H1 (cell line): ENCODE measurements at regions not wholly inside any gene's neighbourhood (a gene's known extent, or its start where the extent isn't known, plus 50 kb on each side); places are given as distances from the start of the nearest gene placed in this dataset.
"Not testable (repeated sequence)": the region's sequence is repeated elsewhere in the genome, so short reads cannot be mapped to it uniquely, and the experiment has no call there.

Source experiments
- CTCF ChIA-PET: fragments of 300-600 bp; sonication (Branson Sonifier 250); formaldehyde crosslinking; loops from one replicate; lab custom pipeline; 2021; ENCODE audit not compliant: partially characterized antibody; lab: Charles Lee
- POLR2A ChIA-PET: fragments of 300-600 bp; sonication (Branson Sonifier 250); formaldehyde crosslinking; loops from one replicate; lab custom pipeline; 2021; ENCODE audit warnings: inconsistent platforms; ENCODE audit not compliant: partially characterized antibody; lab: Charles Lee
- DNase-seq, 2 experiments: peaks; one replicate each; pipeline versions ENCODE4 v3.0.0 to v3.0.0-alpha.2; 2010 to 2022; ENCODE audit warnings: low spot score in 2 of 2, low read depth in 1 of 2, mixed read lengths in 1 of 2
- FAIRE-seq: peaks from 2 replicates; lab custom pipeline; 2011; peaks lifted over from hg19 to GRCh38; lab: Jason Lieb, UNC
- H2AFZ ChIP-seq: 2 replicates; pipeline ENCODE4 v1.8.1; 2012; ENCODE audit warnings: low read length, inconsistent platforms
- H2AK5ac ChIP-seq: 2 replicates; pipeline ENCODE4 v1.6.1; 2013; ENCODE audit warnings: low read depth, low read length
- H2BK120ac ChIP-seq: replicated peaks from 2 replicates; pipeline ENCODE3; 2013; ENCODE audit warnings: low read depth, low read length, inconsistent platforms
- H2BK12ac ChIP-seq: 2 replicates; pipeline ENCODE4 v1.6.1; 2013; ENCODE audit warnings: low read depth, low read length
- H2BK15ac ChIP-seq: 2 replicates; pipeline ENCODE4 v1.6.1; 2013; ENCODE audit warnings: low read length
- H2BK20ac ChIP-seq: 2 replicates; pipeline ENCODE4 v1.6.1; 2013; ENCODE audit warnings: low read length
- H2BK5ac ChIP-seq: 2 replicates; pipeline ENCODE4 v1.6.1; 2013; ENCODE audit warnings: low read depth, low read length
- H3K14ac ChIP-seq: 2 replicates; pipeline ENCODE4 v1.6.1; 2013; ENCODE audit warnings: inconsistent platforms; ENCODE audit not compliant: insufficient read length
- H3K18ac ChIP-seq: 2 replicates; pipeline ENCODE4 v1.6.1; 2013; ENCODE audit warnings: low read length; ENCODE audit errors: extremely low read depth
- H3K23ac ChIP-seq: 2 replicates; pipeline ENCODE4 v1.6.1; 2013; ENCODE audit warnings: inconsistent platforms; ENCODE audit not compliant: insufficient read length
- H3K23me2 ChIP-seq: 2 replicates; pipeline ENCODE4 v1.6.1; 2013; ENCODE audit warnings: low read depth, low read length
- H3K27ac ChIP-seq: 2 replicates; pipeline ENCODE4 v1.6.1; 2011; ENCODE audit warnings: low read depth, low read length, inconsistent platforms
- H3K27me3 ChIP-seq, 4 experiments: replicated peaks in 1 of 4; 1 replicate in 1 of 4; 2 replicates in 3 of 4; pipeline versions ENCODE4 v1.6.1 to v1.8.1; 2011 to 2013; ENCODE audit warnings: low read length in 3 of 4, mild to moderate bottlenecking in 3 of 4, inconsistent platforms in 2 of 4, mixed read lengths in 2 of 4, moderate library complexity in 1 of 4; ENCODE audit not compliant: control insufficient read depth in 3 of 4, insufficient read depth in 3 of 4; ENCODE audit errors: extremely low read depth in 1 of 4
- H3K36me3 ChIP-seq, 4 experiments: 2 replicates each; pipeline versions ENCODE4 v1.6.1 to v1.8.1; 2011 to 2013; ENCODE audit warnings: mild to moderate bottlenecking in 4 of 4, low read length in 3 of 4, moderate library complexity in 2 of 4, control low read depth in 1 of 4, inconsistent platforms in 1 of 4; ENCODE audit not compliant: insufficient read depth in 4 of 4, control insufficient read depth in 2 of 4
- H3K4ac ChIP-seq: replicated peaks from 2 replicates; pipeline ENCODE3; 2013; ENCODE audit warnings: low read length, low read depth, mixed read lengths, inconsistent platforms; ENCODE audit not compliant: insufficient read length
- H3K4me1 ChIP-seq, 4 experiments: replicated peaks in 1 of 4; 1 replicate in 1 of 4; 2 replicates in 3 of 4; pipeline versions ENCODE4 v1.6.1 to v1.8.1; 2011 to 2013; ENCODE audit warnings: low read length in 3 of 4, inconsistent platforms in 2 of 4, mixed read lengths in 1 of 4; ENCODE audit not compliant: insufficient read depth in 4 of 4, control insufficient read depth in 3 of 4
- H3K4me2 ChIP-seq, 2 experiments: 2 replicates each; pipeline versions ENCODE4 v1.6.1 to v1.8.1; 2011 to 2013; ENCODE audit warnings: low read depth in 2 of 2, low read length in 2 of 2, control low read depth in 1 of 2, inconsistent platforms in 1 of 2, mild to moderate bottlenecking in 1 of 2; ENCODE audit not compliant: insufficient read depth in 1 of 2
- H3K4me3 ChIP-seq, 4 experiments: fragments of 200-600, 300-600 bp in 1 of 4; sonication (generic), shearing (Covaris generic), sonication (Bioruptor Twin) in 1 of 4; 2 replicates each; pipeline versions ENCODE4 v1.5.1 to v1.8.1; 2011 to 2016; ENCODE audit warnings: low read length in 4 of 4, low read depth in 3 of 4, control low read depth in 2 of 4, inconsistent platforms in 2 of 4, mild to moderate bottlenecking in 2 of 4, mixed read lengths in 1 of 4, moderate library complexity in 1 of 4; ENCODE audit not compliant: insufficient read depth in 2 of 4; ENCODE audit errors: extremely low read depth in 1 of 4
- H3K56ac ChIP-seq: replicated peaks from 2 replicates; pipeline ENCODE3; 2013; ENCODE audit warnings: low read depth, mild to moderate bottlenecking, mixed read lengths, low read length, inconsistent platforms; ENCODE audit not compliant: insufficient read length
- H3K79me1 ChIP-seq: 2 replicates; pipeline ENCODE4 v1.6.1; 2013; ENCODE audit warnings: low read depth, low read length, control low read depth
- H3K79me2 ChIP-seq, 2 experiments: 2 replicates each; pipeline versions ENCODE4 v1.6.1 to v1.8.1; 2012 to 2013; ENCODE audit warnings: low read length in 2 of 2, mild to moderate bottlenecking in 2 of 2, inconsistent platforms in 1 of 2; ENCODE audit not compliant: insufficient read depth in 2 of 2, control insufficient read depth in 1 of 2
- H3K9ac ChIP-seq, 4 experiments: replicated peaks in 1 of 4; 1 replicate in 1 of 4; 2 replicates in 3 of 4; pipeline versions ENCODE4 v1.6.1 to v1.8.1; 2011 to 2013; ENCODE audit warnings: low read depth in 3 of 4, low read length in 3 of 4, control low read depth in 2 of 4, mild to moderate bottlenecking in 2 of 4, moderate library complexity in 2 of 4, inconsistent platforms in 1 of 4; ENCODE audit errors: extremely low read depth in 1 of 4
- H3K9me3 ChIP-seq, 2 experiments: 2 replicates each; pipeline versions ENCODE4 v1.6.1 to v1.8.1; 2012 to 2013; ENCODE audit warnings: mild to moderate bottlenecking in 2 of 2, moderate library complexity in 2 of 2, control low read depth in 1 of 2, inconsistent platforms in 1 of 2, low read depth in 1 of 2, low read length in 1 of 2, mixed read lengths in 1 of 2; ENCODE audit not compliant: insufficient read depth in 2 of 2
- H4K20me1 ChIP-seq, 2 experiments: replicated peaks in 1 of 2; 2 replicates each; pipeline versions ENCODE3 to v1.8.1; 2011 to 2013; ENCODE audit warnings: inconsistent platforms in 2 of 2, low read length in 2 of 2, mild to moderate bottlenecking in 1 of 2; ENCODE audit not compliant: insufficient read depth in 2 of 2, control insufficient read depth in 1 of 2
- H4K5ac ChIP-seq: 2 replicates; pipeline ENCODE4 v1.6.1; 2013; ENCODE audit warnings: low read length, low read depth, mixed read lengths, inconsistent platforms; ENCODE audit not compliant: insufficient read length
- H4K8ac ChIP-seq: 2 replicates; pipeline ENCODE4 v1.8.0; 2013; ENCODE audit warnings: mild to moderate bottlenecking, moderate library complexity, low read length, inconsistent platforms; ENCODE audit not compliant: insufficient read depth; ENCODE audit errors: extremely low read depth
- H4K91ac ChIP-seq: replicated peaks from 2 replicates; pipeline ENCODE3; 2013; ENCODE audit warnings: low read length, mixed read lengths, inconsistent platforms; ENCODE audit not compliant: insufficient read length
- WGBS, 2 experiments: shearing (Covaris generic) in 1 of 2; methylation state at CpG; one replicate each; pipeline versions ENCODE4 v1.1.6 to v1.1.7; 2013 to 2015; ENCODE audit warnings: low lambda C conversion rate in 2 of 2, mixed read lengths in 2 of 2, inconsistent platforms in 1 of 2, low coverage in 1 of 2, missing lambda C conversion rate in 1 of 2; ENCODE audit not compliant: insufficient replicate concordance in 2 of 2, insufficient coverage in 1 of 2, insufficient read length in 1 of 2; ENCODE audit errors: extremely low coverage in 1 of 2, missing lambda C conversion rate in 1 of 2; 5-methylcytosine and 5-hydroxymethylcytosine counted together

DNA sequence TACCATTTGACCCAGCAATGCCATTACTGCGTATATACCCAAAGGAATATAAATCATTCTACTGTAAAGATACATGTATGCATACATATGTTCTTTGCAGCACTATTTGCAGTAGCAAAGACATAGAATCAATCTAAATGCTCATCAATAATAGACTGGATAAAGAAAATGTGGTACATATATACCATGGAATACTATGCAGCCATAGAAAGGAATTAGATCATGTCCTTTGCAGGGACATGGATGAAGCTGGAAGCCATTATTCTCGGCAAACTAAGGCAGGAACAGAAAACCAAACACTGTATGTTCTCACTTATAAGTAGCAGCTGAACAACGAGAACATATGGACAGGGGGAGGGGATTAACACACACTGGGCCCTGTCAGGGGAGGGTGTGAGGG lies 54.8 kb upstream of the ZNF30 start:
- H4K8ac ChIP-seq, H3K23ac ChIP-seq, H3K18ac ChIP-seq, H3K9ac ChIP-seq, H2BK5ac ChIP-seq, H2BK15ac ChIP-seq, FAIRE-seq, H3K27ac ChIP-seq, H3K4me3 ChIP-seq, H3K14ac ChIP-seq, H3K9me3 ChIP-seq, H2AK5ac ChIP-seq, H3K79me2 ChIP-seq, DNase-seq, H3K23me2 ChIP-seq, H3K27me3 ChIP-seq, H4K91ac ChIP-seq, H2BK20ac ChIP-seq, H4K20me1 ChIP-seq, H3K36me3 ChIP-seq, H2BK12ac ChIP-seq, POLR2A ChIA-PET, H2BK120ac ChIP-seq, H3K4ac ChIP-seq, H2AFZ ChIP-seq, H4K5ac ChIP-seq, H3K79me1 ChIP-seq, H3K56ac ChIP-seq, H3K4me1 ChIP-seq, H3K4me2 ChIP-seq: not testable (repeated sequence)
- CTCF ChIA-PET = interaction anchor here (0.9 to 1.2 kb wide), 2 partner anchors 9 to 12 kb away, joined by 4 read pairs; no protein-coding TSS in a partner anchor
- 82% methylated on average over 3 of the region's 3 CpGs; no CpG with 5 or more reads in 1 of the 2 experiments for WGBS, 2 experiments
